DND-41 (cell line): ENCODE measurements at regions not wholly inside any gene's neighbourhood (a gene's known extent, or its start where the extent isn't known, plus 50 kb on each side); places are given as distances from the start of the nearest gene placed in this dataset.

Experiments used
- EZH2 ChIP-seq: IDR thresholded peaks from 3 replicates; pipeline ENCODE4 v1.6.1; 2012; ENCODE audit warnings: borderline replicate concordance, low read depth, mild to moderate bottlenecking, moderate library complexity, low read length, inconsistent platforms; ENCODE audit not compliant: severe bottlenecking
- TF ChIP-seq, protein P1 (sequence below): IDR thresholded peaks from 2 replicates; pipeline ENCODE4 v1.5.1; 2012; ENCODE audit warnings: borderline replicate concordance, low read length, moderate library complexity, mild to moderate bottlenecking; ENCODE audit not compliant: poor library complexity, severe bottlenecking; ENCODE audit errors: extremely low read depth

GRCh38 chr16:54847609-54848008 is 83.1 kb upstream of the IRX5 start:
- no peak for TF ChIP-seq EZH2
- TF ChIP-seq, protein P1, sequence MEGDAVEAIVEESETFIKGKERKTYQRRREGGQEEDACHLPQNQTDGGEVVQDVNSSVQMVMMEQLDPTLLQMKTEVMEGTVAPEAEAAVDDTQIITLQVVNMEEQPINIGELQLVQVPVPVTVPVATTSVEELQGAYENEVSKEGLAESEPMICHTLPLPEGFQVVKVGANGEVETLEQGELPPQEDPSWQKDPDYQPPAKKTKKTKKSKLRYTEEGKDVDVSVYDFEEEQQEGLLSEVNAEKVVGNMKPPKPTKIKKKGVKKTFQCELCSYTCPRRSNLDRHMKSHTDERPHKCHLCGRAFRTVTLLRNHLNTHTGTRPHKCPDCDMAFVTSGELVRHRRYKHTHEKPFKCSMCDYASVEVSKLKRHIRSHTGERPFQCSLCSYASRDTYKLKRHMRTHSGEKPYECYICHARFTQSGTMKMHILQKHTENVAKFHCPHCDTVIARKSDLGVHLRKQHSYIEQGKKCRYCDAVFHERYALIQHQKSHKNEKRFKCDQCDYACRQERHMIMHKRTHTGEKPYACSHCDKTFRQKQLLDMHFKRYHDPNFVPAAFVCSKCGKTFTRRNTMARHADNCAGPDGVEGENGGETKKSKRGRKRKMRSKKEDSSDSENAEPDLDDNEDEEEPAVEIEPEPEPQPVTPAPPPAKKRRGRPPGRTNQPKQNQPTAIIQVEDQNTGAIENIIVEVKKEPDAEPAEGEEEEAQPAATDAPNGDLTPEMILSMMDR: no peak
